M059J (cell line): ENCODE measurements at regions not wholly inside any gene's neighbourhood (a gene's known extent, or its start where the extent isn't known, plus 50 kb on each side); places are given as distances from the start of the nearest gene placed in this dataset.
A peak's percentile ranks its signal among the peaks of the same experiment; 100 is the strongest.
"Not testable (repeated sequence)": the region's sequence is repeated elsewhere in the genome, so short reads cannot be mapped to it uniquely, and the experiment has no call there.

Source experiments
- DNase-seq: peaks from one replicate; pipeline ENCODE4 v3.0.0-alpha.2; 2012; ENCODE audit warnings: low read depth

DNA sequence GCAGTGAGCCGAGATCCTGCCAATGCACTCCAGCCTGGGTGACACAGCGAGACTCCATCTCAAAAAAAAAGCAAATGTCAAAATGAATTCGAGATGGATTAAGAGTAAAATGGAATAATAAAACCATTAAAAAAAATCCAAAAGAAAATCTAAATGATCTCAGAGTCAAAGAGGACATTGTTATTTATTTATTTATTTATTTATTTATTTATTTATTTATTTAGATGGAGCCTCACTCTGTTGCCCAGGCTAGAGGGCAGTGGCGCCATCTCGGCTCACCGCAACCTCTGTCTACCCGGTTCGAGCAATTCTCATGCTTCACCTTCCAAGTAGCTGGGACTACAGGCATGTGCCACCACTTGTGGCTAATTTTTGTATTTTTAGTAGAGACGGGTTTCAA is 349.2 kb downstream of the ANKRD30A start:
- no peak for DNase-seq

DNA sequence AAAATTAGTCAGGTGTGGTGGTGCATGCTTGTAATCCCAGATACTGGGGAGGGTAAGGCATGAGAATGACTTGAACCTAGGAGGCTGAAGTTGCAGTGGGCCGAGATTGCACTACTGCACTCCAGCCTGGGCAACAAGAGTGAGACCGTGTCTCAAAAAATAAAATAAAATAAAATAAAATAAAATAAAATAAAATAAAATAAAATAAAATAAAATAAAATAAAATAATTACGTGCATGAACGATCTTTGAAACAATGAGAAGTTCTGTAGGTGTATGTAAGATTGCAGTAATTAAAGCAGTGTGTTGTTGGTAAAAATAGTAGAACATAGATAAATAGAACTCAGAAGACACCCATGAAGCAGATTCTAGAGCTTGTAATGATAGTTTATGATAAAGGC is 348.5 kb downstream of the ANKRD30A start:
- DNase-seq = no peak

DNA sequence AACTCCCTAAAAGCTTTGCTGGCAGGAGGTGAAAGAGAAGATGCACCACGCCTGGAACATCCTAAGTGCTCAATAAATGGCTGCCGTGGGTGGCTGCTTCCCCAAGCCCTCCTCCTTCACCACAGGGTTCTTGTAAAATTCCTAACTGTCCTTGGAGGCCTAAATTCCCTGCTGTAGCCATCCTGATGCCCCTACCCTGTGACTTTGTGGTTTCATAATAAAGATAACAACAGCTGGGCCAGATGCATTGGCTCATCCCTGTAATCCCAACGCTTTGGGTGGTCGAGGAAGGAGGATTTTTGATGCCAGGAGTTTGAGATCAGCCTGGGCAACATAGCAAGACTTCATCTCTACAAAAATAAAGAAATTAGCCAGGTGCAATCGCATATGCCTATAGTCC is 341.8 kb downstream of the ANKRD30A start:
- DNase-seq = no peak

DNA sequence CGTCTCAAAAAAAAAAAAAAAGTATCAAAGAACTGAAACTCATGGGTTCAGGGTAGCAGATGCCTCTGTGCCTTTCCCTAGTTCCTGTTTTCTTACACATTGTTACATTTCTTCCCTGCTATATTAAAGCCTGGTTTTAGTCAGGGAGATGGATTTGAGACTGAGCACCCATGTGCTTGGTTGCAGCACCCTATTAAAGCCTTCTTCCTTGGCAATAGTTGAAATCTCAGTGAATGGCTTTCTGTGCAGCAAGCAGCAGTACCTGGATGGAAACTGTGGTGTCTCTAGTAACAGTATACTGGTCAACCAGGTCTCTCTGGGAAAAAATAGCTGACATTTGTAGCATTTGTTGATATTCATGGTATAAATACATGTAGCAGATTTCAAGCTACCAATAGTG is 331.1 kb downstream of the ANKRD30A start:
- DNase-seq = no peak

DNA sequence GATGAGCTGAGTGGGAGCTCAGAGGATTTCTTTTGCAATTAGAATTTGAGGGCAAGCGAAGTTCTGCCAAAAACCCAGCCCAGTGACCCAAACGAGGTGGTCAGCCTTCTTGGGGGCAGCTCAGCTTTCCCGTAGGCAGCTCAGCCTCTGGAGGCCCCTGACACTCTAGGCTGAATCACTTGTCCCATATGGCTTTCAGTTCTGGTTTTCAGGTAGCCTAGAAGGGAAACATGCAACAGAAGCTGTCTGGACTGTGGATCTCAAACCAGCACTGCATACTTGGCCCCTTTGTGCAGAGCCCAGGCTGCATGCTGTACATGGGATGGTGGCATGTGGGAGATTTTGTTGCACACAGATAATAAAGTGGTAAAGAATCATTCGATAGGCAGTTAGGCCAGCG is 322.8 kb downstream of the ANKRD30A start:
- DNase-seq = no peak

DNA sequence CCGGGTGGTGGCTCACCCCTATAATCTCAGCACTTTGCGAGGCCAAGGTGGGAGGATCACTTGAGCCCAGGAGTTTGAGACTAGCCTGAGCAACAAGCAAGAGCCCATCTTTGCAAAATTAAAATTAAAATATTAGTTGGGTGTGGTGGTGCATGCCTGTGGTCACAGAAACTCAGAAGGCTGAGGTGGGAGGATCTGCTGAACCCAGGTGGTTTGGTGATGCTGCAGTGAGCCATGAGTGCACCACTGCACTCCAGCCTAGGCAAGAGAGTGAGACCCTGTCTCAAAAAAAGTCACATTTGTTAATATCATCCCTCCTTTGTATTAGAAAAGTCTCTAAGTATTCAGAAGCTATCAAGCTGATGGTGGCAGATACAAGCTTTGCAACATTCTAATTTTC is 317.5 kb downstream of the ANKRD30A start:
- no peak for DNase-seq

DNA sequence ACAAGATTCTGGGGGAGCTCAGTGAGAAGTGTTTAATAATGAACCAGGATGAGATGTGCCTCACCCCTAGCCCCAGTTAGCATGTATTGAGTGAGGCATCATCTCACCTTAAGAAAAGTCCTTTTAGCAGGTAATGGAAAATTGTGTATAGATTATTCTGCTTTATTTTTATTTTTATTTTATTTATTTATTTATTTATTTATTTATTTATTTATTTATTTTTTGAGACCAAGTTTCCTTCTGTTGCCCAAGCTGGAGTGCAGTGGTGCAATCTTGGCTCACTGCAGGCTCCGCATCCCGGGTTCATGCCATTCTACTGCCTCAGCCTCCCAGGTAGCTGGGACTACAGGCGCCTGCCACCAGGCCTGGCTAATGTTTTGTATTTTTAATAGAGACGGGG is 315.8 kb downstream of the ANKRD30A start:
- DNase-seq = not testable (repeated sequence)

DNA sequence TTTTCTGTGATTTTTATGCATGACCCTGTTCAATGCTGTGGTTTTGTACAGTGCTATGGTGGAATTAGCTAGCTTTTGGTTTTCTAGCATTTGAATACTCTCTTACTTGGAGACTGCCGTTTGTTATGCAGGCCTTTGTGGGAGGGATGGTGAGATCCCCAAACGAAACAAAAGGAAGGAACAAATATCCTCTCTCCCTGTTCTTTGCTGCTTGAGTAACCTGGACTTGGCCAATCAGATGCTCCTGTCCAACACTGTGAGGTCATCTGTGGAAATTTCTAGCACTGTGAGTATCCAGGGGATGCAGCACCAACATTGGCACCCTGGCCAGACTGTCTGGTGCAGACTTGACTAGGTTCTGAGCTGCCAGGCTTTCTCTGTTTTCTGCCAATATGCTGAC is 314.4 kb downstream of the ANKRD30A start:
- DNase-seq = no peak

DNA sequence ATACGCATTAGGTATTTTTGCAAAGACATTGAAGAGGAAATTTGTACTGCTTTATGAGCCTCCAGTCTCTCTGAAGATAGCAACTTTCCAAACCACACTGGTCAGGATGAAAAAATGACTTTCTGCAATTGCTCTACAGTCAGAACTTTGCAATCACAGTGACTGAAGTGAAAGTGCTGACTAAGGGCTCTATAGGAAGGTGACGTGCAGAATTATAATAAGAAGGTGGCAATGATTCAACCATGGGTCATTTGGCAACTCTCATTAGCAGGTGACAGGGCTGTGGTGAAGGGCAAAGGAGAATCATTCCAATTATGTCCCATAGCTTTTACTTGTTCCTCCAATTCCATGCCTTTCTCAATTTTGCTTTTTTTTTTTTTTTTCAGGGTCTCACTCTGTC is 311.0 kb downstream of the ANKRD30A start:
- no peak for DNase-seq

DNA sequence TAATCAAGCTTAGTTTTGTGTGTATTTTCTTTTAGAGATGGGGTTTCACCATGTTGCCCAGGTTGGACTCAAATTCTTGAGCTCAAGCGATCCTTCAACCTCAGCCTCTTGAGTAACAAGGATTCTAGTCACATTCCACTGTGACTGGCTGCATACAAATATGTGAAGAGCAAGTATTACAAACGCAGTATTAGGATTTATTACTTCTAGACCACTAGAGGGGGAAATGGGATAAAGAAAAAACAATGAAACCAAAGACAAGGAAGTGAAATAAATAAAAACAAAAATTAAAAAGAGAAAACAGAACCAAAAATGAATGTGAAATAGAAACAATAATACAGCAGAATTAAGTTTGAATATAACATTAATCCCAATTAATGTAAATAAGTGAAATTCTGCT is 308.7 kb downstream of the ANKRD30A start:
- DNase-seq = peak; percentile 0
